Body of pancreas (tissue), 4 donors: ENCODE measurements at regions not wholly inside any gene's neighbourhood (a gene's known extent, or its start where the extent isn't known, plus 50 kb on each side); places are given as distances from the start of the nearest gene placed in this dataset.
"Not testable (repeated sequence)": the region's sequence is repeated elsewhere in the genome, so short reads cannot be mapped to it uniquely, and the experiment has no call there.

Source experiments
- POLR2A ChIP-seq, 3 donors: fragments of 450-650 bp; IDR thresholded peaks; one replicate each; pipeline ENCODE4 v1.6.1; 2016; ENCODE audit warnings: antibody characterized with exemption in 3 of 3, mild to moderate bottlenecking in 2 of 3
- TF ChIP-seq, protein P1 (sequence below), 7 experiments: fragments of 450-650 bp in 4 of 7; fragments of 200-600 bp in 3 of 7; sonication (generic) in 3 of 7; IDR thresholded peaks; one replicate each; pipeline ENCODE4 v1.5.1; 2016 to 2019; ENCODE audit warnings: antibody characterized with exemption in 7 of 7

DNA sequence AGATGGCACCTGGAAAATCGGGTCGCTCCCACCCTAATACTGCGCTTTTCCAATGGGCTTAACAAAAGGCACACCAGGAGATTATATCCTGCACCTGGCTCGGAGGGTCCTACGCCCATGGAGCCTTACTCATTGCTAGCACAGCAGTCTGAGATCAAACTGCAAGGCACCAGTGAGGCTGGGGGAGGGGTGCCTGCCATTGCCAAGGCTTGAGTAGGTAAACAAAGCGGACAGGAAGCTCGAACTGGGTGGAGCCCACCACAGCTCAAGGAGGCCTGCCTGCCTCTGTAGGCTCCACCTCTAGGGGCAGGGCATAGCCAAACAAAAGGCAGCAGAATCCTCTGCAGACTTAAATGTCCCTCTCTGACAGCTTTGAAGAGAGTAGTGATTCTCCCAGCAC lies 814.8 kb downstream of the SEMA5A start:
- TF ChIP-seq, protein P1, sequence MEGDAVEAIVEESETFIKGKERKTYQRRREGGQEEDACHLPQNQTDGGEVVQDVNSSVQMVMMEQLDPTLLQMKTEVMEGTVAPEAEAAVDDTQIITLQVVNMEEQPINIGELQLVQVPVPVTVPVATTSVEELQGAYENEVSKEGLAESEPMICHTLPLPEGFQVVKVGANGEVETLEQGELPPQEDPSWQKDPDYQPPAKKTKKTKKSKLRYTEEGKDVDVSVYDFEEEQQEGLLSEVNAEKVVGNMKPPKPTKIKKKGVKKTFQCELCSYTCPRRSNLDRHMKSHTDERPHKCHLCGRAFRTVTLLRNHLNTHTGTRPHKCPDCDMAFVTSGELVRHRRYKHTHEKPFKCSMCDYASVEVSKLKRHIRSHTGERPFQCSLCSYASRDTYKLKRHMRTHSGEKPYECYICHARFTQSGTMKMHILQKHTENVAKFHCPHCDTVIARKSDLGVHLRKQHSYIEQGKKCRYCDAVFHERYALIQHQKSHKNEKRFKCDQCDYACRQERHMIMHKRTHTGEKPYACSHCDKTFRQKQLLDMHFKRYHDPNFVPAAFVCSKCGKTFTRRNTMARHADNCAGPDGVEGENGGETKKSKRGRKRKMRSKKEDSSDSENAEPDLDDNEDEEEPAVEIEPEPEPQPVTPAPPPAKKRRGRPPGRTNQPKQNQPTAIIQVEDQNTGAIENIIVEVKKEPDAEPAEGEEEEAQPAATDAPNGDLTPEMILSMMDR (IDR thresholded peaks at IDR 0.05), result not testable (repeated sequence)
- not testable (repeated sequence) for TF ChIP-seq POLR2A (IDR thresholded peaks at IDR 0.05)
